Fibroblast of mammary gland (primary cell): ENCODE measurements at regions not wholly inside any gene's neighbourhood (a gene's known extent, or its start where the extent isn't known, plus 50 kb on each side); places are given as distances from the start of the nearest gene placed in this dataset.

Experiments
- DNase-seq: peaks from one replicate; pipeline ENCODE4 v3.0.0-alpha.2; 2010; ENCODE audit warnings: low read depth
- H3K4me3 ChIP-seq: 2 replicates; pipeline ENCODE4 v1.5.1; 2011; ENCODE audit warnings: low read depth, mild to moderate bottlenecking, low read length, moderate library complexity; ENCODE audit not compliant: control insufficient read depth
- CTCF ChIP-seq: conservative IDR thresholded peaks from 2 replicates; pipeline ENCODE4 v1.5.1; 2011; ENCODE audit warnings: low read depth, low read length, inconsistent platforms; ENCODE audit not compliant: control insufficient read depth, insufficient read depth

- TF ChIP-seq CTCF, result no peak
- peak; percentile 27 for DNase-seq
- H3K4me3 ChIP-seq, result no peak overlapping the region
Observed at GRCh38 chr14:38882533-38882932, 220.5 kb downstream of the SEC23A start.

- H3K4me3 ChIP-seq, result no peak overlapping the region
- no peak for TF ChIP-seq CTCF
- DNase-seq, result no peak
Observed at GRCh38 chr14:38880643-38881524, 222.2 kb downstream of the SEC23A start.

GRCh38 chr14:38877744-38878388, 225.2 kb downstream of the SEC23A start:
- no peak for DNase-seq
- no peak for TF ChIP-seq CTCF
- H3K4me3 ChIP-seq, result no peak overlapping the region

- no peak for TF ChIP-seq CTCF
- no peak overlapping the region for H3K4me3 ChIP-seq
- no peak for DNase-seq
Observed at GRCh38 chr14:38874721-38875120, 228.3 kb downstream of the SEC23A start.

- no peak for TF ChIP-seq CTCF
- DNase-seq, result no peak
- H3K4me3 ChIP-seq, result no peak overlapping the region
Observed at GRCh38 chr14:38873941-38874612, 229.0 kb downstream of the SEC23A start.

GRCh38 chr14:38870296-38870836, 232.7 kb downstream of the SEC23A start:
- no peak for DNase-seq
- TF ChIP-seq CTCF, result no peak
- H3K4me3 ChIP-seq, result no peak overlapping the region
